Muscle of leg (tissue), 3 donors: ENCODE measurements at regions not wholly inside any gene's neighbourhood (a gene's known extent, or its start where the extent isn't known, plus 50 kb on each side); places are given as distances from the start of the nearest gene placed in this dataset.
A peak's percentile ranks its signal among the peaks of the same experiment; 100 is the strongest.

Experiments used
- DNase-seq: peaks from one replicate; pipeline ENCODE4 v3.0.0; 2013
- H3K27ac ChIP-seq: one replicate; pipeline ENCODE4 v1.5.1; 2013; ENCODE audit warnings: mild to moderate bottlenecking, low read length, control low read depth
- H3K27me3 ChIP-seq: one replicate; pipeline ENCODE4 v1.6.1; 2013; ENCODE audit warnings: low read length; ENCODE audit not compliant: control insufficient read depth, insufficient read depth
- H3K36me3 ChIP-seq: one replicate; pipeline ENCODE4 v1.6.1; 2013; ENCODE audit warnings: low read length; ENCODE audit not compliant: control insufficient read depth, insufficient read depth
- H3K4me1 ChIP-seq: one replicate; pipeline ENCODE4 v1.6.1; 2013; ENCODE audit warnings: low read length; ENCODE audit not compliant: control insufficient read depth, insufficient read depth
- H3K4me3 ChIP-seq: one replicate; pipeline ENCODE4 v1.5.1; 2013; ENCODE audit warnings: low read length, control low read depth
- H3K9me3 ChIP-seq: replicated peaks from 2 replicates; pipeline ENCODE4 v1.6.1; 2013; ENCODE audit warnings: low read depth, low read length; ENCODE audit not compliant: control insufficient read depth
- WGBS: methylation state at CpG from one replicate; pipeline ENCODE4 v1.1.5; 2013; ENCODE audit warnings: missing lambda C conversion rate; ENCODE audit not compliant: insufficient coverage; 5-methylcytosine and 5-hydroxymethylcytosine counted together

DNA sequence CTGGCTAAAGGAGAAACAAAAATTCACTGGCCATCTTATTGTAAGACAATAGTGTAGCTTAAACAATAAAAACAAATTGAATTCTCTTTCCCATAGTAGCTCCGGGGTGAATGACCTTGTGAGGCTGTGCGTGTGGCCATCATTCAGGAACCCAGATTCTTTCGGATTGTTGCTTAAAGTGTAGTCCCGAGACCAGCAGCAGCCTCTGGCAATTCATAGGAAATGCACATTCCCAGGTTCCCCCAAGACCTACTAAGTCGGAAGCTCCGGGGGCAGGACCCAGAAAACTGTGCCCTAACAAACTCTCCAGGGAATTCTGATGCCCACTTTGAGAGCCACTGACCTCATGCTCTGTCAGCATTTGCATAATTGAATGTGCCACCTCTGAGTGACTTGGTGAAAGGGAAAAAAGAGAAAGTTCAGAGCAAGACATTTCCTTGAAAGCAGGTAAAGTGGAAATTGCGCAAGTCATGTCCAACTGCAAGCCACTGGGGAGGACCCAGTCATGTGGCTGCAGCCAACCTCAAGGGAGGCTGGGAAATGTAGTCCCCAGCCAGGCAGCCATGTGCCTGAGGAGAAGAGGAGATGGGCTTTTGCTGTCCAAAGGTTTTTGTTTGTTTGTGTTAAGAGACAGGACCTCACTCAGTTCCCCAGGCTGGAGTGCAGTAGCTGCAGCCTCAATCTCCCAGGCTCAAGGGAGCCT is 50.7 kb upstream of the PNMA8B start:
- Histone ChIP-seq H3K27ac (no peak overlapping the region), H3K4me3 (no peak overlapping the region), H3K27me3 (peaks cover 2% of the 10 kb centered on the region), H3K36me3 (no peaks in the 10 kb centered on the region), H3K9me3 (peaks cover 13% of the 10 kb centered on the region), H3K4me1 (no peaks in the 10 kb centered on the region)
- WGBS: 39% methylated on average over 6 of the region's 7 CpGs
- peak; percentile 40 for DNase-seq

DNA sequence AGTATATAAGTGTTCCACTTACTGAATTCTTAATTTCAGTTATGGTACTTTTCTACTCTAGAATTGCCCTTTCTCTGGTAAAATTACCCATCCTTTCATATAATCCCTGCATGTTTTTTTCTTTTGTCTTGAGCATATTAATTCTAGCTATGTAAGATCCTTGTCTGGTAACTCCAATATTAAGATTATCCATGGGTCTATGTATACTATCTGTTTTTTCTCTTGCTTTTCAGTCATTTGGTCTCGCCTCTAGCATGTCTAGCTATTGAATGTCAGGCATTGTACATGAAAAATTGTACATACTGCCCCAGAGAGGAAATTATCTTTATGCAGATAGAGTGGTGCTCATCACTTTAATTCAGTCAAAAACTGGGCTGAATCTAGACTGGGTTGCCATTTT is 50.4 kb upstream of the CALM3 start:
- Histone ChIP-seq H3K4me3 (no peak overlapping the region), H3K4me1 (no peaks in the 10 kb centered on the region), H3K36me3 (no peaks in the 10 kb centered on the region)

GRCh38 chr19:46551164-46551563 is 50.0 kb upstream of the CALM3 start:
- DNase-seq: peak; percentile 68
- Histone ChIP-seq H3K27me3 (peaks cover 2% of the 10 kb centered on the region), H3K36me3 (no peaks in the 10 kb centered on the region), H3K4me1 (no peaks in the 10 kb centered on the region), H3K4me3 (no peak overlapping the region), H3K27ac (no peak overlapping the region), H3K9me3 (peaks cover 13% of the 10 kb centered on the region)

More for the DNA sequence above, 50.4 kb upstream of the CALM3 start:
- H3K27ac ChIP-seq: no peak overlapping the region
- H3K27me3 ChIP-seq: peaks cover 2% of the 10 kb centered on the region
- H3K9me3 ChIP-seq: peaks cover 13% of the 10 kb centered on the region
- no CpG with 5 or more reads among the region's 1 CpG for WGBS
- DNase-seq: no peak
